ENCODE measurements at regions not wholly inside any gene's neighbourhood (a gene's known extent, or its start where the extent isn't known, plus 50 kb on each side); places are given as distances from the start of the nearest gene placed in this dataset.

GRCh38 chr14:65824978-65825299 is 412.4 kb downstream of the FUT8 start:
- peaks cover 45% of the 10 kb centered on the region for H3K27me3 Mint-ChIP-seq (ENCODE audit: low read depth)
- H3K27ac Mint-ChIP-seq (ENCODE audit: unreplicated experiment), result no peak overlapping the region

GRCh38 chr14:65826946-65827345 is 414.4 kb downstream of the FUT8 start:
- no peak for TF ChIP-seq CTCF (IDR thresholded peaks at IDR 0.05)
- Mint-ChIP-seq H3K27me3 (ENCODE audit: low read depth) (peaks cover 46% of the 10 kb centered on the region), H3K9me3 (ENCODE audit: low read depth) (no peaks in the 10 kb centered on the region), H3K4me1 (ENCODE audit: low read depth) (no peaks in the 10 kb centered on the region), H3K4me3 (ENCODE audit: unreplicated experiment) (no peak overlapping the region), H3K27ac (ENCODE audit: unreplicated experiment) (no peak overlapping the region), H3K36me3 (ENCODE audit: low read depth) (peaks cover 1% of the 10 kb centered on the region)
- no peak for DNase-seq (ENCODE audit: low spot score)

More at GRCh38 chr14:65824978-65825299, 412.4 kb downstream of the FUT8 start:
- Mint-ChIP-seq H3K4me3 (ENCODE audit: unreplicated experiment) (no peak overlapping the region), H3K9me3 (ENCODE audit: low read depth) (no peaks in the 10 kb centered on the region), H3K4me1 (ENCODE audit: low read depth) (no peaks in the 10 kb centered on the region), H3K36me3 (ENCODE audit: low read depth) (no peaks in the 10 kb centered on the region)
- no peak for DNase-seq (ENCODE audit: low spot score)
- TF ChIP-seq CTCF (IDR thresholded peaks at IDR 0.05), result peak; percentile 3

- Mint-ChIP-seq H3K4me3 (ENCODE audit: unreplicated experiment) (no peak overlapping the region), H3K36me3 (ENCODE audit: low read depth) (peaks cover 1% of the 10 kb centered on the region), H3K27me3 (ENCODE audit: low read depth) (peaks cover 46% of the 10 kb centered on the region), H3K27ac (ENCODE audit: unreplicated experiment) (no peak overlapping the region), H3K4me1 (ENCODE audit: low read depth) (no peaks in the 10 kb centered on the region), H3K9me3 (ENCODE audit: low read depth) (no peaks in the 10 kb centered on the region)
- no peak for TF ChIP-seq CTCF (IDR thresholded peaks at IDR 0.05)
- no peak for DNase-seq (ENCODE audit: low spot score)
Observed at GRCh38 chr14:65827520-65827919, 415.0 kb downstream of the FUT8 start.

DNA sequence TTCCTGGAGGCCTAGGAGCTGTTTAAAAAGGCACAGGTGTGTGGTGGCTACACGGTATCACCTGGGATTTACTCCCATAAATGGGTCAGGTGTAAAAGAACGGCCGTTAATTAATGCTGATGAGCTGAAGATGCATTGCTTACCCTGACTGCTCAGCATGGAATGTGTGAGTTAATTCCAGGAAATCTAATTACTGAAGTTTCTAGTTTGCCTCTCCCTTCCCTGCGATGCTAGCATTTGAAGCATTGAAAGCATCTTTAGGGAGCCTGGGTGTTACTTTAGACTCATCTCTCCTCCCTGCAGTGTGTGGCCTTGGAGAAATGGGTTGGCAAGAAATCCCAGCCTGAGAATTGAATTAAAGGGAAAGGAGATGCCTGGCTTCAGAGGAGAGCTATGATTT is 415.9 kb downstream of the FUT8 start:
- H3K36me3 Mint-ChIP-seq (ENCODE audit: low read depth), result peaks cover 1% of the 10 kb centered on the region

DNA sequence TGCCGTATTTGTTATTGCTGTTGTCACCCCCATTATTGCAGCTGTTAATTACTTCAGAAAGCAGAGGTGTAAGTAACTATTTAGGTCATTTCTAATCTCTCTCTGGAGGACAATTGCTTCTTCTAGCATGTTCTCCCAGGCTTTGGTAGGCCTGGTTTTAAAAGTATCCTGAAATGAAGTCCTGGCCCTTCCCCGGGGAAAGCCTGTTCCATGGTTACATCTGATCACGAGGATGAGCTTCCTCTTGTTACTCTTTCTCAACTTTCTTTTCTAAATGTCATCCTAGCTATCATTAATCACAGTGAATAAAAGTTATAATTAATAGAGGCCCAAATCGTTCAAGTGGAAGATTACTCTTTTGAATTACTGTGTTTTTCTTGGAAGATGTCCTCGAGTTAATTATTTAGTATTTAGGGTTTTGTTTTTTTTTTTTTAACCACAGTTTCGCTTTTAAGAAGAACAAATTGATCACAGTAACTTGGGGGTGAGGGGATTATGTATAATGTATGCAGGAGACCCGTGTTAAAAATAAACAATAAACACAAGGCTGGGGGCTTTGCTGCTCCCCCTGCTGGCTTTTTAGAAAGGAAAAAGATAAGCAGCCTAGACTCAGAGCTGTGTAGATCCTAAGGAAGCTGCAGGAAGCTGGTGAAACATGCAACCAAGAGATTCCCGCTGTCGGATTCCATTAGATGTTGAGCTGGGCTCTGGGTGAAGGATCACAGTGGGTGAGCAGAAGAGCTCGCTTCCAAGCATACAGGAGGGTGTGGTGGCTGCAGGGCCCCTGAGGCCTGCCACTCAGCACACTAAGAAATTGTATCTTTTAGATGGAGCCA is 420.1 kb downstream of the FUT8 start:
- DNase-seq (ENCODE audit: low spot score), result no peak
- H3K4me3 Mint-ChIP-seq (ENCODE audit: unreplicated experiment), result no peak overlapping the region
- H3K27ac Mint-ChIP-seq (ENCODE audit: unreplicated experiment), result no peak overlapping the region
- peaks cover 1% of the 10 kb centered on the region for H3K36me3 Mint-ChIP-seq (ENCODE audit: low read depth)
- no peaks in the 10 kb centered on the region for H3K4me1 Mint-ChIP-seq (ENCODE audit: low read depth)
- H3K9me3 Mint-ChIP-seq (ENCODE audit: low read depth), result no peaks in the 10 kb centered on the region
- TF ChIP-seq CTCF (IDR thresholded peaks at IDR 0.05), result peak; percentile 77
- peaks cover 31% of the 10 kb centered on the region for H3K27me3 Mint-ChIP-seq (ENCODE audit: low read depth)

More for the DNA sequence above, 415.9 kb downstream of the FUT8 start:
- H3K4me3 Mint-ChIP-seq (ENCODE audit: unreplicated experiment), result no peak overlapping the region
- DNase-seq (ENCODE audit: low spot score), result no peak
- no peak for TF ChIP-seq CTCF (IDR thresholded peaks at IDR 0.05)
- H3K4me1 Mint-ChIP-seq (ENCODE audit: low read depth), result no peaks in the 10 kb centered on the region
- H3K27me3 Mint-ChIP-seq (ENCODE audit: low read depth), result peaks cover 46% of the 10 kb centered on the region
- no peak overlapping the region for H3K27ac Mint-ChIP-seq (ENCODE audit: unreplicated experiment)
- no peaks in the 10 kb centered on the region for H3K9me3 Mint-ChIP-seq (ENCODE audit: low read depth)

Measured in chondrocyte (in vitro differentiated cells).